Suppressor macrophage treated with lipopolysaccharide for 4 hours (primary cell): ENCODE measurements at regions not wholly inside any gene's neighbourhood (a gene's known extent, or its start where the extent isn't known, plus 50 kb on each side); places are given as distances from the start of the nearest gene placed in this dataset.

ENCODE experiments used
- DNase-seq: peaks from one replicate; pipeline ENCODE4 v3.0.0-alpha.2; 2020

- DNase-seq, result no peak
Observed at GRCh38 chr2:11018651-11019185, 107.0 kb downstream of the KCNF1 start.

DNA sequence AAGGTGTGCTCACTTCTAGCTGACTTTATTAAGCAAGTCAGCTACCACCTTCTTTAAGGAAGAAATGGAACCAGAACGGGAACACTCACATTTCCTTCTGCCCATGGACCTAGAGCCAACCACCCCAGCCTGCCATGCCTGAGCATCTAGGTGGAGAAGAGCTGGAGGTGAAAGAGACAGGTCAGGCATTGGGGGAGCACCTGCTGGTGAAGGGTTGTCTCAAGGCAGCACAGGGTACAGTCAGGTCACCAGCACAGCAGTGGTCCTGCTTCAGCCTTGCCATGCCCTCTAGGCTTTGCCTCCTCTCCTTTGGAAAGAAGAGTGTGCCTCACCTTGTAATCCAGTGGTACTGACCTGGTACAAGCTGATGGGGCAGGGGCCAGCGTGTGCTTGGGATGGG lies 107.9 kb downstream of the KCNF1 start:
- no peak for DNase-seq

DNA sequence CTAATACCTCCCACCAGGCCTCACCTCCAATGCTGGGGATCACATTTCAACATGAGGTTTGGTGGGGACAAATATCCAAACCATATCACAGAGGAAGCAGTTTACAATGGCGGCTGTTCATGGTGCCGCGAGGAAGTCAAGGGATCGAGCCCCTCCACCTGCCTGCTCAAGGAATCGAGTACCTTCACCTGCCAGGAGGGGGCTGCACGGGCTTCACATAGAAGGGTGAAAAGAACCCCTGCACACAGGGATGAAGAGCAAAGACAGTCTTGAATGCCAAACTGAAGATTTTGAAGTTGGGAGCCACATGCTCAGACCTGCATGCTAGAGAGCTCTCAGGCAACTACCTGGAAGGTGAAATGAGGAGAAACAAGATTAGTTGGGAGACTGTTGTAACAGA lies 110.3 kb downstream of the KCNF1 start:
- DNase-seq, result no peak

GRCh38 chr2:11022591-11023273 lies 111.0 kb downstream of the KCNF1 start:
- DNase-seq, result no peak

- no peak for DNase-seq
Observed at GRCh38 chr2:11023326-11024258, 111.9 kb downstream of the KCNF1 start.

DNA sequence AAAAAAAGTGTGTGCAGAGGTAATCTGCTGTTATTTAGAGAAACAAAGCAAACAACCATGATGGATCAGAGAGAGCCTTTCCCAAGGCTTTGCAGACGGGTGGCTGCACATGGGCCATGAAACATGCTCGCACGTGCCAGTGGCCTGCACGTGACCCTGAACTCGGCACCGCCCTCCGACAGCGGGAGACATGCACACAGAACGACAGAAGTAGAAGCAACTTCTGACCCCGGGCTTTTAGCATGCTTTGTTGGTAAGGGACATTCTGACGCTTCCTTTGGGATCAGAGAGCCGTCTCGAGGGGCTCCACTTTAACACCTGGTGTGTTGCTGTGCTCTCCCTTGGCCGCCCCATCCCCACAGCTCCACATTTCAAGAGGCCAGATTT lies 112.5 kb downstream of the KCNF1 start:
- DNase-seq, result no peak

GRCh38 chr2:11024687-11025086 lies 113.0 kb downstream of the KCNF1 start:
- no peak for DNase-seq

DNA sequence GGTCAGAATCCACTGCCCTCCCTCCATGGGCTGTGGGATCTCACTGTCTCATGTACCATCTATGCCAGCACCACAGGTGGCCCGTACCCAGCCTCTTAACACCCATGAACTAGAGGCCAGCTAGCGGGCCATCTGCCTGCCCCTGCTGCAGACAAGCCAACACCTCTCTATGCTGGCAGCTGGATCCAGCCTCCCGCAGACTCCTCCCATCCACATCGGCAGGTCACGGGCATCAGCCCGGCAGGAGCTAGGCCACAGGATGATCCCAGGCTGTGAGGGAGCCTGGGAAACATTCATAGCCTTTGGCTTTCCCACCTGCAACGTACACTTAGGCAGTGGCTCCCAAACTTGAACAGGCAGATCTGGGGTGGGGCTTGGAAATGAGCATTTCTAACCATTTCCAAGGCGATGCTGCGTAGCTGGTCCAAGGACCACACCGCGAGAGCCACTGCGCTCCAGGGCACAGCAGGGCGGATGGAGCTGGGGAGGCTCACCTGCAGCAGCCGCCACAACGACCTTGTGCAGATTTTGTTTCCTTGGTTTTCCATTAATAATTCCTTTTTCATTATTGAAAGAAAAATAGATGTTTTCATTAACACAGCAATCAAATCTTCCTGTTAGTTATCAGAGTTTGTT lies 114.7 kb downstream of the KCNF1 start:
- no peak for DNase-seq

DNA sequence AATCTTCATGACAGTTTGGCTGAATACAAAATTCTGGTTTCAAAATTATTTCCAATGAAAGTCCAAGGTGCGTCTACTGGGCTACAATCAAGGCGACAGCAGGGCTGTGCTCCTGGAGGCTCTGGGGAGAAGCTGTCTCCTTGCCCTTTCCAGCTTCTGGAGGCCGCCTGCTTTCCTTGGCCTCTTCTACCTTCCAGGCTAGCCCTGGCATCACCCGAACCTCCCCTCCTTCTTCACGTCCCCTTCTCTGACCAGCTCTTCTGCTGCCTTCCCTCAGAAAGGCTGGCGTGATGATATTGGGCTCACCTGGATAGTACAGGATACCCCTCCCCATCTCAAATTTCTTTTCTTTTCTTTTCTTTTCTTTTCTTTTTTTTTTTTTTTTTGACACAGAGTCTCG lies 115.5 kb downstream of the KCNF1 start:
- no peak for DNase-seq

DNA sequence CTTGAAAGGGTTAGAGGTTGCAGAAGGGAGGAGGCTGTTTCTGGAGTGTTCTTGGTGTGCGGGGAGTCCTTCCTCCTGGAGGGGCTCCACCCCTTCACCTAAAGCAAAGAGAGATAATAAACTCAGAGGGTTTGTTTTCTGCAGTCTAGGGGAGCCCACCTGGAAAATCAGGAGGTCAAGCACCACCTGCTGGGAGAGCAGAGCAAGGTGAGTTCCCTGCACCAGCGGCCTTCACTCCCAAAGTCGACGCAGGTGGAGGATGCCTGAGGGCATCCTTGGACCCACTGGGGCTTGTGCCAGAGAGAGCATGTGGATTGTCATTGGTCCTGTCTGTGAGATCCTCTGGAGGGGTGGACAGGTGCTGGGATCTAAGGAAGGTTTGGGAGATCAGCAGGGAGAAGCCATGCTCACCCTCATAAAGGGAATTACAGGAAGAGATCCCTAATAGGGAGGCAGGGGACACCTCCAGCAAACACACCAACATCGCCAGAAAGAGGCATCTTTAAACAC lies 116.7 kb downstream of the KCNF1 start:
- DNase-seq, result no peak

GRCh38 chr2:11029136-11029535 lies 117.4 kb downstream of the KCNF1 start:
- no peak for DNase-seq

- DNase-seq, result no peak
Observed at GRCh38 chr2:11030036-11030435, 118.3 kb downstream of the KCNF1 start.

GRCh38 chr2:11030909-11031308 lies 119.2 kb downstream of the KCNF1 start:
- DNase-seq, result no peak

DNA sequence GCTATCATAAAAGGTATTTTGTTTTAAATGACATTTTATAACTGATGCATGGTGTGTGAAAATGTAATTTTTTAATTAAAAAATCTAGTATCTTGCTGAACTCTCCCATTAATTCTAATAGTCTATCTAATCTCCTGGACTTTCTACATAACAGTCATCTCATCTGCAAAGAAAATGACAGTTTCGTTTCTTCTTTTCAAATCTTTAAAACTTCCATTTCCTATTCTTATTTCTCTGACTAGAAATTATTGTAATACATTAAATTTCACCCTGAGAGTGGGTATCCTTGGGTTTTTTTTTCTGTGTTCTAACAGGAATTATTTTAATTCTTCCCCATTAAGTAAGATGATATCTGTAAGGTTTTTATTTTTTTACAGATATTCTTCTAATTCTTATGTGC lies 120.1 kb downstream of the KCNF1 start:
- DNase-seq, result peak; percentile 16

DNA sequence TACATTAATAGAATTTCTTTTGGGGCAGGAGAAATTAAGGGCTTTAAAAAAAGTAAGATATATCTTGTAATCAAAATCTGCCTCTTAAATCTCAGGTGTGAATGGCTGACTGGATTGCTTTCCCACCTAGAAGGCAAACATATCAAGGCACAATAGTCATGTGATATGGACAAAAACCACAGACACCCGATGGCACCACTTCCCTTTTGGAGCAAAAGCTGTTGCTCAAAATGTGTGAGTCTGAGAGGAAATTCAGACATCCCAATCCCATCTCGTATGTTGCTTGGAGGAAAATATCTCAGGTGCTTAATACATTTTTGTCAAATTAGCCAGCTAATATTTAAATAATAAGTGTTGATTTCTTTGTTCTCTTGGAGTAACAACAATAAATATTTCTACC lies 120.7 kb downstream of the KCNF1 start:
- DNase-seq, result peak; percentile 27

DNA sequence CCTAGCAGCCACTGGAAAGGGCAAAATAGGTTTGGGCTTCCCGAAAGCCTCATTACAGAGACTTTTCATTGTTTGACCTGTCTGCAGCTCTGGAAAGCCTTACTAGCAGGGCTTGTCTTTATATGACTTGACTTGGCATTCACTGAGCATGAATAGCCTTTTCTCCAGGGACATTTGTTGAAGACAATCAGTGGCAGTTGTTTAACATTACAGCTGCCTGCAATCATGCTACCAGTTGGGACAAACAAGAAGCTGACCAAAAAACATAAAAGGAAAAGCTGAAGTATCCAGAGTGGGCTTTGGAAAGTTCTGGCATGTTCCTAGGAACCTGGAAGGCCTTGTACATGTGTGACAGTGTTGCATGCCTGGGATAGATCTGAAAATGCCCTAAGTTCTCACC lies 121.4 kb downstream of the KCNF1 start:
- DNase-seq, result no peak

- DNase-seq, result no peak
Observed at GRCh38 chr2:11038641-11039040, 116.6 kb upstream of the SLC66A3 start.

DNA sequence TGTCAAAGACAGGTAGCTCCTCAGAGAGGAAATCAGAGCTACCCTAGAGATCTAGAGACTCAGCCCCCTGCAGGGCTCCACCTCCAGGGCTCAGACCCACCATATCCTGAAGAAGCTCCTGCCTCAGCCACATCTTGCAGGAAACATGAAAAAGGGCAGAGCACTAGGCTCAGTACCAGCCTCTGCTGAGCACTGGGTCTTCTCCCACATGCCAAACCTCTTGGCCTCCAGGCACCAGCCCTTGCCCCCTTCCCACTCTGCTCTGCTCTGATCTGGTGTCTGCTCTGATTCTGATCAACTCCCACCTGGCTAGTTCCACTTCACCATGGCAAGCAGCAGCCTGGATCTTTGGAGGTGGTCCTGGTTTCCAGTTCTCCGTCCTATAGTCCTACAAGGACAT lies 114.3 kb upstream of the SLC66A3 start:
- no peak for DNase-seq

DNA sequence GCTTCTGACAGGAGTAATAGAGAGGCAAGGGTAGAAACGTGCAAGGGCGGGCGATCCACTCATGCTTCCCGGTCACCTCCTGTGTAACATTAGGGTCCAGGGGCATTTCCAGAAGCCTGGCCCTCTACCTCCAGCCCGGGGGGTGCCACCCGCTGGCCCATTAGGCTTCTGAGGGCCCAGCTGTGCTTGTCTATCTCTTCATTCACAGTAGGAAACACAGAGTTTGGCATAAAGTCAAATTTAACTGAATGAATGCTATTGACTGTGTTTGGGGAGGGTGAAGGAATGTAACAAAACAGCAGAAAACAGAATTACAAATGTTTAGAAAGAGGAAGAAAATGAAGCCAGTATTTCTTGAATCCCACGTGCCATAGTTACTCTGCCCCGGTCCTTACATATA lies 112.4 kb upstream of the SLC66A3 start:
- DNase-seq, result no peak

DNA sequence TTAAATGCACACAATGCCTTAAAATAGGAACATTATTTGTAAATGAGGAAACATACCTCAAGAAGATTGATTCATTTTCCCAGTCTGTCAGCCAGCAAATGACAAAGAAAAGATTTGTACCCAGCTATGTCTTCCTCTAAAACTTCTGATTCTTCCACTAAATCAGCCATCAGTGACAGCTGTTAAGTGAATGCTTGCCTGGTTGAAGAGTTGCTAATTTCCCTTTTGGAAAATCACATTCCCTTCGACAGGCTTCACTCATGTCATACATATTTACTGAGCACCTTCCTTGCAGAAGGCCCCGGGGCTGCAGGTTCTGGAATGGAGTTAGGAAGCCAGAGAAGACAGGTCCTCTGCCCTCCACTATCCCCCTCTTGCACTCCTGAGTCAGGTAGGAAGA lies 112.0 kb upstream of the SLC66A3 start:
- no peak for DNase-seq

DNA sequence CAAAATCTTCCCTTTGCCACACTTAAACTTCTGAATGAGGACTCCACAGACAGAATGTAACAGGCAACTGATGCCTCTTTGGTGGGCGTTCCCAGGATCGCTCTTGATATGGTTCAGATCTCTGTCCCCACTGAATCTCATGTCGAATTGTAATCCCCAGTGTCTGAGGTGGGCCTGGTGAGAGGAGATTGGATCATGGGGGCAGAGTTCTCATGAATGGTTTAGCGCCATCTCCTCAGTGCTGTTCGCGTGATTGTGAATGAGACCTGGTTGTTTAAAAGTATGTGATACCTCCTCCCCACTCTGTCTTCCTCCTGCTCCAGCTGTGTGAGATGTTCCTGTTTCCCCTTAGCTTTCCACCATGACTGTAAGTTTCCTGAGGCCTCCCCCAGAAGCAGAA lies 111.1 kb upstream of the SLC66A3 start:
- no peak for DNase-seq

DNA sequence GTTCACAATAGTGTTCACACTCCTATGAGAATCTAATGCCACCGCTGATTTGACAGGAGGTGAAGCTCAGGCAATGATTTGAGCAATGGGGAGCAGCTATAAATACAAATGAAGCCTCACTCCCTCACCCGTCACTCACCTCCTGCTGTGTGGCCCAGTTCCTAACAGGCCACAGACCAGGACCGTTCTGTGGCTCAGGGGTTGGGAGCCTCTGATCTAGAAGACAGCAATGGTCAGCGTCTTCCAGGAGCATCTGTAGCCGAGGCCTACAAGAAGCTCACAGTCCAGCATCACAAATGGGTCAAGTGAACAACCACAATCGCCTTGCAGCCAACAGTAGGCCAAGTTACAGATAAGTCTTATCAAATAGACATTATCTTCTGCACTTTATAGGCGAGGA lies 110.0 kb upstream of the SLC66A3 start:
- no peak for DNase-seq

DNA sequence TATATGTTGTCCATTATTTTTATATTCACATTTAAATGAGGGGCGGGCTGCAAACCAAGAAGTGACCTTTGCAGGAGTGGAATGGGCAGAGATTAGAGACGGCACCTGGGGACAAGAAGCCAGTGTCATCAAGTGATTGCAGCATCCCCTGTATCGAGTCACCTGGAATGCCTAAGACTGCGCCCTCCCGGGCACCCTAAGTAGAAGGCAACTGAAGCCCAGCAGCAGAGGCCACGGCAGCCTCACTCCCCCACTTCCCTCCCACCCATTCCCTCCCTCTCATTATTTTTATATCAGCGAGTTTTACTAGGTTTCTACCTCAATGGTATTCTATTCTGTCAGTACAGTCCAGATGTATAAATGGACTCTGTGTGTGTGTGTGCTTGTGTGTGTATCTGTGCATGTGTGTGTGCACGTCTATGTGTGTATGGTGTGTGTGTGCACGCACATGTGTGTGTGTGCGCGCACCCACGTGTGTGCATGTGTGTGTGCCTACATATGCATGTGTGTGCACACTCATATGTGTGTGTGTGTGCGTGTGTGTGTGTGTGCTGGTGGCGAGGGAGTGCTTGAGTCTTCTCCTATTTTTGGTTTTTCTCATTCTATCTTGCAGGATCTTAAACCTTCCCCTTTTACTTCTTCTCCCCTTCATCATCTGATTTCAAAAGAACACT lies 106.8 kb upstream of the SLC66A3 start:
- no peak for DNase-seq
